ENCODE measurements at regions not wholly inside any gene's neighbourhood (a gene's known extent, or its start where the extent isn't known, plus 50 kb on each side); places are given as distances from the start of the nearest gene placed in this dataset.

DNA sequence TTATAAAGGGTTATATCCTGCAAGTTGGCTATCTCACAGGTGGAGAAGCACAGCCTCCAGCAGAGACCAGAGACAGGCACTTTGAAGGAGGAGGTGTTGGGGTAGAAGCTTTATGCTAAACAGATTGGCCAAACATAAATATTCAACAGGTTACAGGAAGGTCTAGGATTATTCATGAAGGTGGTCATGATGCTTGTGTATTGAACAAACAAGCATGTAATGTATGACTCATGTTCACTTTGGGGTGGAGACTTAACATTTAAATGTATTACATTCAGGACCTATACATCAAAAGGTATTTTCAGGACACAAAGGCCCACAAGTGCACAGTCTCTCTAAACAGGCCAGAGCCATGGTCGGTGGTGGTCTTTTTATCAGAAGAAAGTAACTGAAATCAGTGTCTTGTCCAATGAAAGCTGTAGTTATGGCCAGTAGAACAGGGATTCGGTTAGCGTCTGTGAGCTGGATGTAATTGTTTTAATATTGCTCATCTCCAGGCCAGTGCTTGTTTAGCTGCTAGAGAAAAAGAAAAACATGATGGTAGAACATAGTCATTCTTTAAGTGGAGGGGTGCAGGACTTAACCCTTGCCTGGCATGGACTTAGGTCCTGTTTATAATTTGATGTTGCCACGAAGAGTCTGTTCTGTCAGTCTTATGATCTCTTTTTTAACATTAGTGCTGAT lies 555.2 kb upstream of the PCDH10 start:
- no peak for DNase-seq
- ChIA-PET POLR2A (no interaction called here), CTCF (no interaction called here)

DNA sequence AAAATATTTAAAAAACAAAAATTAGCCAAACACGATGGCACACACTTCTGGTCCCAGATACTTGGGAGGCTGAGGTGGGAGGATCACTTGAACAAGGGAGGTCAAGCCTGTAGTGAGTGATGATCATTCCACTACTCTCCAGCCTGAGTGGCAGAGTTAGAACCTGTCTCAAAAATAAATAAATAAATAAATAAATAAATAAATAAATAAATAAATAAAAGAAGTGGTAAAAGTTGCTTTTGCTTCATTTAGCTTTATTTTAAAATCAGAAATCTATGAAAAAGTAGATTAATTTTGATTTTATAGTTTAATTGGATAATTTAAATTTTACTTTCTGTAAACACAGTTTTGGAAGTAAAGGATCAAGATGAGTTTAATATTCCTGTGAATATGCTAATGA lies 552.9 kb upstream of the PCDH10 start:
- Mint-ChIP-seq H3K4me1 (ENCODE audit: low read depth) (no peaks in the 10 kb centered on the region), H3K36me3 (ENCODE audit: low read depth) (no peaks in the 10 kb centered on the region), H3K27me3 (ENCODE audit: low read depth) (no peaks in the 10 kb centered on the region), H3K4me3 (no peak overlapping the region), H3K27ac (no peak overlapping the region), H3K9me3 (ENCODE audit: insufficient read depth) (no peaks in the 10 kb centered on the region)
- CTCF ChIA-PET: no interaction called here
- DNase-seq (no peak), ATAC-seq (no peak)
- POLR2A ChIA-PET: no interaction called here

More for the DNA sequence above, 555.2 kb upstream of the PCDH10 start:
- Mint-ChIP-seq H3K27me3 (ENCODE audit: low read depth) (no peaks in the 10 kb centered on the region), H3K9me3 (ENCODE audit: insufficient read depth) (no peaks in the 10 kb centered on the region), H3K4me3 (no peak overlapping the region), H3K27ac (no peak overlapping the region), H3K36me3 (ENCODE audit: low read depth) (no peaks in the 10 kb centered on the region), H3K4me1 (ENCODE audit: low read depth) (no peaks in the 10 kb centered on the region)
- no peak for ATAC-seq

DNA sequence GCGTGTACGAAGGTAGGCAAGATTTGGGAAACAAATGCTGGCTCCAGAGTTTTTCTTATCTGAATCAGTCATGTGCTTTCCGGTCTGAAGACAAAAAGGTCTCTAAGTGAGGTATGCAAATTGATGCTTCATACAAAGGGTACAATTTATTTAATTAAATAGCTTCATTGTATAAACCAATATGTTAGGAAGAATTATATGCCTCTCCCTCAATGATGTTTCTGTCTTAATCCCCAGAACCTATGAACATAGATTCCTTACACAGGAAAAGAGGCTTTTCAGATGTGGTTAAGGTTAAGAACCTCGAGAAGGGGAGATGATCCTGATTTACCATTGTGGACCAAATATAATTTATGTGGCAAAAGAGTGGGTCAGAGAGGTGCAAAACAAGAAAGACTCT lies 543.5 kb upstream of the PCDH10 start:
- DNase-seq: no peak
- no peak for ATAC-seq
- ChIA-PET CTCF (no interaction called here), POLR2A (no interaction called here)
- Mint-ChIP-seq H3K27ac (no peak overlapping the region), H3K36me3 (ENCODE audit: low read depth) (no peaks in the 10 kb centered on the region), H3K4me3 (no peak overlapping the region), H3K9me3 (ENCODE audit: insufficient read depth) (no peaks in the 10 kb centered on the region), H3K4me1 (ENCODE audit: low read depth) (no peaks in the 10 kb centered on the region), H3K27me3 (ENCODE audit: low read depth) (no peaks in the 10 kb centered on the region)

DNA sequence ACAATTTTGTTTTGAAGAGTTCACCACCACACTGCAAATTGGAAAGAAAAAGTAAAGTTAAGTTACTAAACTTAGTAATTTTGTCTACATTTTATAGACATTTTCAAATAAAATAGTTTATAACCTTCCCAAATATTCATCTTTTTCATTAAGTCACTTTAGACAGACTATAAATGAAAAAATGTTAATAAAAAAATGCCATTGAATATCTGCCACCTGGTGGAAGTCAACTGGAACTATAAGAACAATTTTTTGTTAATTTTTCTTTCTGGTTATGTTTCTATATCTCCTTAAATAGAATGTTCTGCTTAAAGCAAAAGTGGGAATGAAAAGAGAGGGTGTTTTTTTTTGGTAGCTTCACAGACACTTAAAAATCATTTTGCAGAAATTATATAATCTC lies 534.4 kb upstream of the PCDH10 start:
- Mint-ChIP-seq H3K4me1 (ENCODE audit: low read depth) (no peaks in the 10 kb centered on the region), H3K36me3 (ENCODE audit: low read depth) (no peaks in the 10 kb centered on the region), H3K27me3 (ENCODE audit: low read depth) (no peaks in the 10 kb centered on the region), H3K4me3 (no peak overlapping the region), H3K9me3 (ENCODE audit: insufficient read depth) (peaks cover 13% of the 10 kb centered on the region), H3K27ac (no peak overlapping the region)
- POLR2A ChIA-PET: no interaction called here
- DNase-seq (no peak), ATAC-seq (no peak)
- CTCF ChIA-PET: no interaction called here

DNA sequence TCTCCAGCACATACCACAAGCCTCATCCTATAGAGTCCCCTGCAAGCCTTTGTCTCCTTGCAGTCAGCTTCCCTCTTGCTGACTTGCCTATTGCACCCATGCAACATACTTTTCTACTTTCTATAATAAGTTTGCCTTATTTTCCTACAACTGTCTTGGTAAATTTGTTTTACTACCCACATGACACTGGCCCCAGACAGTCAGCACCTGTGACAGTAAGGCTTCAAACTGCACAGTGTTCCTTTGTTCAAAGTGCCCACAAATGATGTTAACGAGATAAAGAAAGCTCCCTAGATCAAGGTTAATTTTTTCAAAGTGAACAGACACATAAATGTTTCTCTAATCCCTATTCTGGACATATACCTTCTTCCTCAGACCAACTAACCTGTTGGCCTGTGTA lies 529.1 kb upstream of the PCDH10 start:
- ATAC-seq (no peak), DNase-seq (no peak)
- POLR2A ChIA-PET: no interaction called here
- Mint-ChIP-seq H3K27ac (no peak overlapping the region), H3K9me3 (ENCODE audit: insufficient read depth) (peaks cover 13% of the 10 kb centered on the region), H3K4me3 (no peak overlapping the region), H3K27me3 (ENCODE audit: low read depth) (no peaks in the 10 kb centered on the region), H3K36me3 (ENCODE audit: low read depth) (no peaks in the 10 kb centered on the region), H3K4me1 (ENCODE audit: low read depth) (no peaks in the 10 kb centered on the region)
- CTCF ChIA-PET: no interaction called here

DNA sequence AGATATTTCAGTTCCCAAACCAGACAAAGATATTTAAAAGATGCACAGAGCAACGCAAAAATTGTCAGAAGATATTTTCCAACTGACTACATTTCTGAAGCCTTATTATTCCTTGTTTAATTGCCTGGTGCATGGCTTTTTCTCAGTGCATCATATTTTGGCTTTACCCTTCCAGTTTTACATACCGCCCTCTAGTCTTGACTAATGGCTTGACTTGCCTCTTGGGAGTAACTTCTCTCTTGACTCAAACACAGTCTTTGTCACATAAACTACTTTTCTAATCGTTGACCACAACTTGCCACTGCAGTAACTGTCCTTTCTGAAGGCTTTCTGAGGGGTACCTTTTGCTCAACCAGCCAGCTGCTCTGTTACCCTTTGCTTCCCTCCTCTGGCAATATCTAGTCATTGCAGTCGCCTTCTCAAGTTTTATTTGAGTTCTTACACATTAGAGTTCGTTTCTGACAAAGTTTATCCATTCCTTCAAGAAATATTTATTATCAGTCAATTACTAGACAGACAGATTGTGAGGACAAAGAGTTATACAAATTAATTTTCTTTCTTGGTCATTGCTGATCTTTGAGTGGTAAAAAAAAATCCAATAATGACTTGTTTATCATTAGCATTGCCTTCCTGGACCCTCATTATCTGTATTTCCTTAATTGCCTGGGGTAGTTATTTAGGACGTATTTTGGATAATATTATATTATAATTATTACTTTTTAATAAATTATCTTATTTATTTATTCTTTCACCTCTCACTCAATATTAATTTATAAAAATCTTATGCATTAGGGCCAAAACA lies 506.9 kb upstream of the PCDH10 start:
- no peaks in the 10 kb centered on the region for H3K27me3 Mint-ChIP-seq (ENCODE audit: low read depth)
- no peaks in the 10 kb centered on the region for H3K4me1 Mint-ChIP-seq (ENCODE audit: low read depth)
- H3K9me3 Mint-ChIP-seq (ENCODE audit: insufficient read depth): no peaks in the 10 kb centered on the region
- H3K36me3 Mint-ChIP-seq (ENCODE audit: low read depth): no peaks in the 10 kb centered on the region
- no peak overlapping the region for H3K4me3 Mint-ChIP-seq
- ATAC-seq (no peak), DNase-seq (no peak)
- H3K27ac Mint-ChIP-seq: no peak overlapping the region
- POLR2A ChIA-PET: no interaction called here
- CTCF ChIA-PET: no interaction called here

DNA sequence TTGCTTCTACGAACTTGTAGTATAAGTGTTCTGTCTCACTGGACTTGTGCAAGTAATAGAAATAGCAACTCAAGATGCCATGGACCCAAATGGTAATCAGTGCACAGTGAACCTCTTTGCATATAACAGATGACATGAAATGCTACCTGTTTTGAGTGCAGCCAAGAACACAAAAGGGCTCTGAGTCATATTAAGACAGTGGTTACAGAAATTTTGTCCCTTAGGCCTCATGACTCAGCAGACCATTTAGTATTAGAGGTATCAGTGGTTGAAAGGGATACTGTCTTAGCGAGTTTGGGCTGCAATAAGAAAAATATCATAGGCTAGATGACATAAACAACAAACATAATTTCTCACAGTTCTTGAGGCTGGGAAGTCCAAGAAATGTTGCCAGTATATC lies 502.9 kb upstream of the PCDH10 start:
- no peaks in the 10 kb centered on the region for H3K36me3 Mint-ChIP-seq (ENCODE audit: low read depth)
- no peaks in the 10 kb centered on the region for H3K4me1 Mint-ChIP-seq (ENCODE audit: low read depth)
- no peak overlapping the region for H3K27ac Mint-ChIP-seq
- no peak for DNase-seq
- H3K9me3 Mint-ChIP-seq (ENCODE audit: insufficient read depth): no peaks in the 10 kb centered on the region
- no peak for ATAC-seq
- CTCF ChIA-PET: no interaction called here
- POLR2A ChIA-PET: no interaction called here
- no peaks in the 10 kb centered on the region for H3K27me3 Mint-ChIP-seq (ENCODE audit: low read depth)
- H3K4me3 Mint-ChIP-seq: no peak overlapping the region

DNA sequence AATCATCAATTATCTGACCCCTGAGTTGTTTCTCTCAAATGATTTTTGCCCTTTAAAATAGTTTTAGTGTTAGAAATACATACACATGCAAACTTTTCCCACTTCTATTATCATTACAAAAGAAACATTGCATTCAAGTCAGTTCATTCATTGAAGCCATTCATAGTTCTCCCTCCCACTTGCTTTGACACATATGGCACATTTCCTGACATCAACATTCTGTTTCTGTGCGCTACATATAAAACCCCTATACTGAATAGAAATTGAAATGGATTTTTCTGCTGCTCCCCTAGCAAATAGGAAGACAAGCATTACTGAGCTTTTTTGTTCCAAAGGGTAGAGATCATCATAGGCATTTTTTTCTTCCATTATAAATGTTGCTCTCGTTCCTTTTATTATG lies 497.9 kb upstream of the PCDH10 start:
- H3K9me3 Mint-ChIP-seq (ENCODE audit: insufficient read depth): no peaks in the 10 kb centered on the region
- POLR2A ChIA-PET: no interaction called here
- no peak overlapping the region for H3K4me3 Mint-ChIP-seq

DNA sequence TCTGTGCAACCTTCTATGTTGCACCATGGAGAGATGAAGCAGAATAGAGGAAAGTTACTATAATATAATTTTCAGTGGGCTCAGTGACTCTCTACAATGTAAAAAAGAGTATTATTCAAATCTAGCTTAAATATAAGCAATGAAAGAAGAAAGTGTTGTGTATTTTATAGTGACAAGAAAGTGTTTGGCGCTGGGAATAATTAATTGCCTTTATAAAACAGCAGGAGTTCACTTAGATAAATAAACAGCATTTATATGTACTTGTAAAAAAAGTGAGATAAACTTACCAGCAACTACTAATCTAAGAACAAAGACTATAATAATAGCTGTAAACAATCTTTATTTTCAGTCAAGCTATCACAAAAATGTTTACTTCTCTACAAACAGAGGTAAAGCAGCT lies 488.9 kb upstream of the PCDH10 start:
- Mint-ChIP-seq H3K9me3 (ENCODE audit: insufficient read depth) (peaks cover 6% of the 10 kb centered on the region), H3K27ac (no peak overlapping the region), H3K36me3 (ENCODE audit: low read depth) (no peaks in the 10 kb centered on the region), H3K4me3 (no peak overlapping the region), H3K27me3 (ENCODE audit: low read depth) (no peaks in the 10 kb centered on the region), H3K4me1 (ENCODE audit: low read depth) (no peaks in the 10 kb centered on the region)
- ChIA-PET POLR2A (no interaction called here), CTCF (no interaction called here)
- ATAC-seq (no peak), DNase-seq (no peak)

More for the DNA sequence above, 497.9 kb upstream of the PCDH10 start:
- DNase-seq: no peak
- Mint-ChIP-seq H3K27ac (no peak overlapping the region), H3K4me1 (ENCODE audit: low read depth) (no peaks in the 10 kb centered on the region), H3K27me3 (ENCODE audit: low read depth) (no peaks in the 10 kb centered on the region), H3K36me3 (ENCODE audit: low read depth) (no peaks in the 10 kb centered on the region)
- no peak for ATAC-seq
- CTCF ChIA-PET: no interaction called here

DNA sequence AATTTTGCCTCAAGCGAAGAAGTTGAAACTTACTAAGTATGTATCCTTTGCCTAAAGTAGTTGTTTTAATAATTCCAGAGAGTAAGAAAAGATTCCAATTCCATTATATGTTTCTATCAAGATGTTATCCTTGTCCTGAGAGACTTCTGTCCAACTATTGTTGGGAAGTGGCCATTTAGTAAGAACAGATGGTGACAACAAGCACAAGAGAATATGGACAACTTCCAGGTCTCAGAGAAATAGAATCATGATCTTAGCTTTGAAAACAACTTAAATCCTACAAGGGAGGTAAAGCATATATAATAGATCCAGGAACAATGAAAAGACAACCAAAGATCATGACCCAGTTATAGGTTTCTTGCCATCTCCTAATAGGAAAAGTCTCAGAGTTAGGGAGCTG lies 486.6 kb upstream of the PCDH10 start:
- Mint-ChIP-seq H3K27ac (no peak overlapping the region), H3K9me3 (ENCODE audit: insufficient read depth) (peaks cover 6% of the 10 kb centered on the region), H3K4me1 (ENCODE audit: low read depth) (no peaks in the 10 kb centered on the region), H3K36me3 (ENCODE audit: low read depth) (no peaks in the 10 kb centered on the region), H3K4me3 (no peak overlapping the region), H3K27me3 (ENCODE audit: low read depth) (no peaks in the 10 kb centered on the region)
- ChIA-PET POLR2A (no interaction called here), CTCF (no interaction called here)
- ATAC-seq (no peak), DNase-seq (no peak)

DNA sequence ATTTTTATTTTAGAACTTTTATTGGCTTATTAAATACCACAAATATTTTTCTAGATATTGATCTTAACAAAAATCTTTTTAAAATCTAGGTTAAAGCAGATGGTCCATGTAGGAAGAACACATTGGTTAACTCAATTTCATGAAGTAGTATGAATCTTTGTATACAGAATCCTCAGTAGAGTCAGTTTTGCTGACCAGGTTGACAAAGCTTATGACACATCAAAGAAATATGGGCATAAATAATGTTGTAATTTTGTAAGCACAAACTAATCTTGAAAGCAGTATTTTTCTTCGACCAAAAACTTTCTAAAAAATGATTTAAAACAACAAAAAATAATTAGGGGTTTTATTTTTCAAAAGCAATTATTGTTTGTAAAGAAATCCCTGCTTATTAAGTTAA lies 479.3 kb upstream of the PCDH10 start:
- H3K27ac Mint-ChIP-seq: no peak overlapping the region
- H3K27me3 Mint-ChIP-seq (ENCODE audit: low read depth): no peaks in the 10 kb centered on the region
- ChIA-PET CTCF (no interaction called here), POLR2A (no interaction called here)
- no peaks in the 10 kb centered on the region for H3K36me3 Mint-ChIP-seq (ENCODE audit: low read depth)
- H3K9me3 Mint-ChIP-seq (ENCODE audit: insufficient read depth): no peaks in the 10 kb centered on the region
- H3K4me1 Mint-ChIP-seq (ENCODE audit: low read depth): no peaks in the 10 kb centered on the region
- DNase-seq (no peak), ATAC-seq (no peak)
- H3K4me3 Mint-ChIP-seq: no peak overlapping the region

DNA sequence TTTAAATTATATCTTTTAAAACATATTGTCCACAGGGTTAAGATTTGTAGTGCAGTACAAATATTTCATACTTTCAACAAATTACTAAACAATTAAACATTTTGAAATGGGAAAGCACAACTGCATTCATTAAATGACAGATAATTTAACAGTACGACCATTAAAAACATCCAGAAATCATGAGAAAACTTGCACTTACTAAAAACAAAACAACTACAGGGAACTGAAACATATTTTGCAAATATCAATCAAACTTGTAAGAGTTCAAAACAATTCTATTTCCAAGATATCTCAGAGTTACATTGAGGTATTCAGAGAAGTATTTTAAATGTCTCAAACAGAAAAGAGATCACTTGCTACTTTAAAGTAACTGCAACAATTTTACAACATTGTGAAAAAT lies 478.5 kb upstream of the PCDH10 start:
- Mint-ChIP-seq H3K4me3 (no peak overlapping the region), H3K27me3 (ENCODE audit: low read depth) (no peaks in the 10 kb centered on the region), H3K36me3 (ENCODE audit: low read depth) (no peaks in the 10 kb centered on the region), H3K27ac (no peak overlapping the region), H3K4me1 (ENCODE audit: low read depth) (no peaks in the 10 kb centered on the region), H3K9me3 (ENCODE audit: insufficient read depth) (no peaks in the 10 kb centered on the region)
- ChIA-PET POLR2A (no interaction called here), CTCF (no interaction called here)
- DNase-seq (no peak), ATAC-seq (no peak)

DNA sequence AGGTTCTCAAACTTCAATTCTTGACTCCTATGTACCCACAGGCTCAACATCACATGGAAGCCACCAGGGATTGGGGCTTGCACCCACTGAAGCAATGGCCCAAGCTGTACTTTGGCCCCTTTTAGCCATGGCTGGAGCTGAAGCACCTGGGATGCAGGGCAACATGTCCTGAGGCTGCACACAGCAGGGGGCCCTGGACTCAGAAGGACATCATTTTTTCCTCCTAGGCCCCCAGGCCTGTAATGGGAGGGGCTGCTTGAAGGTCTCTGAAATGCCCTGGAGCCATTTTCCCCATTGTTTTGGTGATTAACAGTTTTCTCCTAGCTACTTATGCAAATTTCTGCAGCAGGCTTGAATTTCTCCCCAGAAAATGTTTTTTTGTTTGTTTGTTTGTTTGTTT lies 465.1 kb upstream of the PCDH10 start:
- POLR2A ChIA-PET: no interaction called here
- CTCF ChIA-PET: no interaction called here
- Mint-ChIP-seq H3K9me3 (ENCODE audit: insufficient read depth) (peaks cover 15% of the 10 kb centered on the region), H3K36me3 (ENCODE audit: low read depth) (no peaks in the 10 kb centered on the region), H3K4me1 (ENCODE audit: low read depth) (no peaks in the 10 kb centered on the region), H3K27me3 (ENCODE audit: low read depth) (no peaks in the 10 kb centered on the region), H3K27ac (no peak overlapping the region), H3K4me3 (no peak overlapping the region)
- ATAC-seq (no peak), DNase-seq (no peak)

Data from activated CD8-positive, alpha-beta T cell treated with anti-CD3 and anti-CD28 coated beads, Interleukin-2, amount 10 ng/mL, durations not matched to agents 7 days and 5 days (primary cell).